ENCODE measurements at regions not wholly inside any gene's neighbourhood (a gene's known extent, or its start where the extent isn't known, plus 50 kb on each side); places are given as distances from the start of the nearest gene placed in this dataset.

- no peak overlapping the region for H3K4me3 ChIP-seq (ENCODE audit: low read depth, poor library complexity, severe bottlenecking)
- no peak for TF ChIP-seq POLR2A (IDR thresholded peaks at IDR 0.05)
- TF ChIP-seq CTCF (IDR thresholded peaks at IDR 0.05): no peak
- no peak for DNase-seq (ENCODE audit: low spot score in 2 of 2)
- intact Hi-C loops (cut with DNase I; ENCODE audit: low total_unique reads): no loop called here
- 72 to 77% methylated on average over 4 of the region's 4 CpGs for WGBS, 2 donors
These were observed 371.8 kb downstream of the BTBD3 start for GRCh38 chr20:12289465-12289864.

- no peak overlapping the region for H3K4me3 ChIP-seq (ENCODE audit: low read depth, poor library complexity, severe bottlenecking)
- 77 to 80% methylated on average over 3 of the region's 3 CpGs for WGBS, 2 donors
- intact Hi-C loops (cut with DNase I; ENCODE audit: low total_unique reads): no loop called here
- DNase-seq (ENCODE audit: low spot score in 2 of 2): no peak
- no peak for TF ChIP-seq CTCF (IDR thresholded peaks at IDR 0.05)
- TF ChIP-seq POLR2A (IDR thresholded peaks at IDR 0.05): no peak
These were observed 373.7 kb downstream of the BTBD3 start for GRCh38 chr20:12291386-12291785.

- intact Hi-C loops (cut with DNase I; ENCODE audit: low total_unique reads): no loop called here
- DNase-seq (ENCODE audit: low spot score in 2 of 2): no peak
- TF ChIP-seq CTCF (IDR thresholded peaks at IDR 0.05): no peak
- TF ChIP-seq POLR2A (IDR thresholded peaks at IDR 0.05): no peak
- 84 to 86% methylated on average over 3 of the region's 3 CpGs for WGBS, 2 donors
- no peak overlapping the region for H3K4me3 ChIP-seq (ENCODE audit: low read depth, poor library complexity, severe bottlenecking)
These were observed 376.2 kb downstream of the BTBD3 start for GRCh38 chr20:12293900-12294299.

- DNase-seq (ENCODE audit: low spot score in 2 of 2): no peak
- no peak overlapping the region for H3K4me3 ChIP-seq (ENCODE audit: low read depth, poor library complexity, severe bottlenecking)
- 60 to 68% methylated on average over 3 of the region's 3 CpGs for WGBS, 2 donors
- TF ChIP-seq POLR2A (IDR thresholded peaks at IDR 0.05) (no peak), CTCF (IDR thresholded peaks at IDR 0.05) (no peak)
- intact Hi-C loops (cut with DNase I; ENCODE audit: low total_unique reads): no loop called here
These were observed 377.0 kb downstream of the BTBD3 start for GRCh38 chr20:12294678-12295077.

- TF ChIP-seq POLR2A (IDR thresholded peaks at IDR 0.05): no peak
- no peak for TF ChIP-seq CTCF (IDR thresholded peaks at IDR 0.05)
- no peak for DNase-seq (ENCODE audit: low spot score in 2 of 2)
- intact Hi-C loops (cut with DNase I; ENCODE audit: low total_unique reads): no loop called here
- H3K4me3 ChIP-seq (ENCODE audit: low read depth, poor library complexity, severe bottlenecking): no peak overlapping the region
- WGBS, 2 donors: 57% methylated on average over 9 of the region's 9 CpGs
These were observed 387.7 kb downstream of the BTBD3 start for GRCh38 chr20:12305188-12305950.

- TF ChIP-seq POLR2A (IDR thresholded peaks at IDR 0.05) (no peak), CTCF (IDR thresholded peaks at IDR 0.05) (no peak)
- DNase-seq (ENCODE audit: low spot score in 2 of 2): no peak
- intact Hi-C loops (cut with DNase I; ENCODE audit: low total_unique reads): no loop called here
- WGBS, 2 donors: 66 to 67% methylated on average over 2 of the region's 2 CpGs
- no peak overlapping the region for H3K4me3 ChIP-seq (ENCODE audit: low read depth, poor library complexity, severe bottlenecking)
These were observed 388.4 kb downstream of the BTBD3 start for GRCh38 chr20:12306107-12306506.

Data from lower leg skin (tissue), 4 donors.